HepG2 (cell line): ENCODE measurements at regions not wholly inside any gene's neighbourhood (a gene's known extent, or its start where the extent isn't known, plus 50 kb on each side); places are given as distances from the start of the nearest gene placed in this dataset.

Experiments
- ATAC-seq: fragments of 200-7000 bp; cut with Tn5 transposase; 3 replicates; pipeline ENCODE4 v1.9.1; 2020; ENCODE audit warnings: mild to moderate bottlenecking, moderate library complexity
- BruUV-seq: library from RNA; stranded (reverse); fragments of 400-500 nt; replicated peaks from 2 replicates; lab custom pipeline; 2021; lab: Mats Ljungman, UMichigan
- CTCF ChIA-PET: fragments of 300-600 bp; formaldehyde crosslinking; extraction: SDS; loops from one replicate; lab custom pipeline; 2021; ENCODE audit warnings: low total read pairs, inconsistent platforms, low intra/inter-chr PET ratio; lab: Yijun Ruan, JAX
- POLR2A ChIA-PET: fragments of 350-600 bp; sonication (Branson Sonifier 250); formaldehyde crosslinking; loops from one replicate; lab custom pipeline; 2020; ENCODE audit warnings: antibody characterized with exemption, inconsistent platforms; lab: Yijun Ruan, JAX
- DNase-seq: peaks from one replicate; pipeline ENCODE4 v3.0.0-alpha.2; 2015; ENCODE audit warnings: low spot score
- FAIRE-seq: peaks from 3 replicates; lab custom pipeline; 2011; peaks lifted over from hg19 to GRCh38; lab: Jason Lieb, UNC
- H2AFZ ChIP-seq: one replicate; pipeline ENCODE4 v1.6.1; 2011; ENCODE audit warnings: low read length, inconsistent platforms
- H3K27ac ChIP-seq: fragments of 300-600 bp; 3 replicates; pipeline ENCODE4 v1.8.0; 2011; ENCODE audit warnings: mixed run types, mild to moderate bottlenecking, mixed read lengths, low read length, inconsistent platforms; ENCODE audit not compliant: insufficient read depth; ENCODE audit errors: extremely low read length
- H3K27me3 ChIP-seq, 2 experiments: fragments of 200-600 bp in 1 of 2; 2 replicates in 1 of 2; 3 replicates in 1 of 2; pipeline versions ENCODE4 v1.6.0 to v1.8.0; 2011; ENCODE audit warnings: low read length in 2 of 2, mild to moderate bottlenecking in 2 of 2, moderate library complexity in 2 of 2, inconsistent platforms in 1 of 2; ENCODE audit not compliant: insufficient read depth in 2 of 2, control insufficient read depth in 1 of 2
- H3K36me3 ChIP-seq, 2 experiments: fragments of 200-600 bp in 1 of 2; replicated peaks in 1 of 2; 2 replicates in 1 of 2; 3 replicates in 1 of 2; pipeline versions ENCODE4 v1.5.1 to v1.8.0; 2011; ENCODE audit warnings: low read length in 2 of 2, inconsistent platforms in 1 of 2; ENCODE audit not compliant: insufficient read depth in 2 of 2, control insufficient read depth in 1 of 2
- H3K4me1 ChIP-seq: 2 replicates; pipeline ENCODE4 v1.5.1; 2012; ENCODE audit warnings: low read length, inconsistent platforms; ENCODE audit not compliant: insufficient read depth
- H3K4me2 ChIP-seq: 2 replicates; pipeline ENCODE4 v1.6.0; 2011; ENCODE audit warnings: low read depth, low read length, inconsistent platforms
- H3K4me3 ChIP-seq, 3 experiments: fragments of 200-600 bp in 1 of 3; sonication (generic), shearing (Covaris generic) in 1 of 3; replicated peaks in 1 of 3; 2 replicates each; pipeline ENCODE4 v1.5.1; 2011 to 2016; ENCODE audit warnings: low read length in 3 of 3, inconsistent platforms in 2 of 3, low read depth in 2 of 3, mild to moderate bottlenecking in 2 of 3, control low read depth in 1 of 3, mixed read lengths in 1 of 3; ENCODE audit not compliant: insufficient read depth in 1 of 3
- H3K79me2 ChIP-seq: one replicate; pipeline ENCODE4 v1.6.1; 2011; ENCODE audit warnings: low read length, inconsistent platforms; ENCODE audit not compliant: insufficient read depth
- H3K9ac ChIP-seq: 2 replicates; pipeline ENCODE4 v1.6.0; 2011; ENCODE audit warnings: mild to moderate bottlenecking, low read depth, low read length, inconsistent platforms; ENCODE audit not compliant: insufficient read depth
- H3K9me3 ChIP-seq: 2 replicates; pipeline ENCODE4 v1.5.1; 2012; ENCODE audit warnings: mild to moderate bottlenecking, low read length
- H4K20me1 ChIP-seq: 2 replicates; pipeline ENCODE4 v1.6.0; 2011; ENCODE audit warnings: inconsistent platforms, mild to moderate bottlenecking, low read length, moderate library complexity; ENCODE audit not compliant: insufficient read depth
- CBX5 ChIP-seq: sonication (generic); formaldehyde crosslinking; IDR thresholded peaks from 2 replicates; pipeline ENCODE4 v1.4.0; 2020; ENCODE audit warnings: missing genetic modification reagents, borderline replicate concordance
- FIP1L1 ChIP-seq: fragments of 200-400 bp; formaldehyde crosslinking; IDR thresholded peaks from 2 replicates; pipeline ENCODE4 v1.6.1; 2018; ENCODE audit warnings: low read depth, mild to moderate bottlenecking, low read length, moderate library complexity, borderline replicate concordance; ENCODE audit not compliant: insufficient read depth
- RELA ChIP-seq: sonication (generic); formaldehyde crosslinking; IDR thresholded peaks from 2 replicates; pipeline ENCODE4 v1.4.0; 2020; ENCODE audit warnings: missing genetic modification reagents
- RXRB ChIP-seq: IDR thresholded peaks from 2 replicates; pipeline ENCODE4 v1.6.1; 2016; ENCODE audit warnings: borderline replicate concordance, missing genetic modification reagents, missing compliant biosample characterization
- SRSF1 ChIP-seq: fragments of 200-400 bp; formaldehyde crosslinking; optimal IDR thresholded peaks from 2 replicates; pipeline ENCODE3; 2017; ENCODE audit warnings: mild to moderate bottlenecking, low read depth, low read length, moderate library complexity
- ZNF709 ChIP-seq: sonication (generic); formaldehyde crosslinking; IDR thresholded peaks from 2 replicates; pipeline ENCODE4 v1.5.0; 2020; ENCODE audit warnings: mild to moderate bottlenecking, missing genetic modification reagents
- WGBS: methylation state at CpG from one replicate; pipeline ENCODE4 v1.1.6; 2017; ENCODE audit warnings: low lambda C conversion rate; 5-methylcytosine and 5-hydroxymethylcytosine counted together
- in situ Hi-C: cut with HindIII; loops from 2 replicates; pipeline ENCODE4 v1.10.0; 2017; ENCODE audit warnings: low pct_unique_long_range_greater_than_20kb; ENCODE audit not compliant: extremely low pct_ligation_motif_present
- intact Hi-C: fragments of 100-400 bp; cut with micrococcal nuclease; formaldehyde crosslinking; loops from one replicate; pipeline ENCODE4 v1.10.0; 2022; ENCODE audit not compliant: unreplicated experiment
- TF ChIP-seq, protein P1 (sequence below): sonication (generic); formaldehyde crosslinking; IDR thresholded peaks from 2 replicates; pipeline ENCODE4 v1.8.0; 2022; ENCODE audit warnings: missing genetic modification reagents, low read depth, mild to moderate bottlenecking, borderline replicate concordance
- TF ChIP-seq, protein P2 (sequence below): sonication (generic); formaldehyde crosslinking; IDR thresholded peaks from 2 replicates; pipeline ENCODE4 v1.4.0; 2020; ENCODE audit warnings: missing genetic modification reagents

DNA sequence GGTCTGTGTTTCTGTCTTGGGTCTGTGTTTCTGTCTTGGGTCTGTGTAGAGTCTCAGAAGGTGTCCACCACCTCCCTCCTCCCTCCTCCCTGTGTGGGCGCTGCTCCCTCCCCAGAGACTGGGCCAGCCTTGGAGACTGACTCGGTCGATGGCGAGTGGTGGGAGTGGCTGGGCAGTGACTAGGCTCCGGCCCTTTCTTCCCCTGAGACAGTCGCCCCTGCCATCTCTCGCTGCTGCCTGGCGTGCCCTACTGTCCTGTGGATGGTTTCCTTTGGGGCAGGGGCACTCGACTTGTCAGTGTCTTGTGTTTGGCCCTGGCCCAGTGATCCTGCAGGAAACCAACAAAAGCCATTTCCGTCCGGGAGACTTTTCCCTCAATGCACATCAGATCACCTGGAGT is 215.8 kb downstream of the NDUFA10 start:
- H3K27me3 ChIP-seq, result peaks cover 7 to 70% of the 10 kb centered on the region in 2 experiments; a peak in 4 of 5 replicates
- H3K79me2 ChIP-seq, result no peaks in the 10 kb centered on the region
- TF ChIP-seq, protein P1, sequence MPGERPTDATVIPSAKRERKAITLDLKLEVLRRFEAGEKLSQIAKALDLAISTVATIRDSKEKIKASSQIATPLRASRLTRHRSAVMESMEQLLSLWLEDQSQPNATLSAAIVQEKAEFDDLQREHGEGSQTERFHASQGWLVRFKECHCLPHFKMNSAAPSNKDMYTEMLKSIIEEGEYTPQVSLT (CRISPR knock-in tag), result no peak
- TF ChIP-seq RXRB (no peak), CBX5 (CRISPR knock-in tag) (no peak), ZNF709 (CRISPR knock-in tag) (no peak), FIP1L1 (no peak), RELA (CRISPR knock-in tag) (no peak)
- TF ChIP-seq, protein P2, sequence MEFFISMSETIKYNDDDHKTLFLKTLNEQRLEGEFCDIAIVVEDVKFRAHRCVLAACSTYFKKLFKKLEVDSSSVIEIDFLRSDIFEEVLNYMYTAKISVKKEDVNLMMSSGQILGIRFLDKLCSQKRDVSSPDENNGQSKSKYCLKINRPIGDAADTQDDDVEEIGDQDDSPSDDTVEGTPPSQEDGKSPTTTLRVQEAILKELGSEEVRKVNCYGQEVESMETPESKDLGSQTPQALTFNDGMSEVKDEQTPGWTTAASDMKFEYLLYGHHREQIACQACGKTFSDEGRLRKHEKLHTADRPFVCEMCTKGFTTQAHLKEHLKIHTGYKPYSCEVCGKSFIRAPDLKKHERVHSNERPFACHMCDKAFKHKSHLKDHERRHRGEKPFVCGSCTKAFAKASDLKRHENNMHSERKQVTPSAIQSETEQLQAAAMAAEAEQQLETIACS, result no peak
- no peak overlapping the region for H3K27ac ChIP-seq
- intact Hi-C loops, result no loop called here
- H3K9me3 ChIP-seq, result no peaks in the 10 kb centered on the region
- FAIRE-seq (no peak), ATAC-seq (no peak), DNase-seq (no peak)
- POLR2A ChIA-PET, result no interaction called here
- H3K4me3 ChIP-seq, result no peak overlapping the region
- in situ Hi-C loops, result no loop called here
- BruUV-seq, result no TSS peak
- no peaks in the 10 kb centered on the region for H3K36me3 ChIP-seq
- H4K20me1 ChIP-seq, result no peaks in the 10 kb centered on the region
- H3K4me2 ChIP-seq, result no peak overlapping the region
- no peak overlapping the region for H3K9ac ChIP-seq
- no peaks in the 10 kb centered on the region for H3K4me1 ChIP-seq
- no peak overlapping the region for H2AFZ ChIP-seq
- WGBS, result 8% methylated on average over 11 of the region's 11 CpGs
- CTCF ChIA-PET, result no interaction called here

DNA sequence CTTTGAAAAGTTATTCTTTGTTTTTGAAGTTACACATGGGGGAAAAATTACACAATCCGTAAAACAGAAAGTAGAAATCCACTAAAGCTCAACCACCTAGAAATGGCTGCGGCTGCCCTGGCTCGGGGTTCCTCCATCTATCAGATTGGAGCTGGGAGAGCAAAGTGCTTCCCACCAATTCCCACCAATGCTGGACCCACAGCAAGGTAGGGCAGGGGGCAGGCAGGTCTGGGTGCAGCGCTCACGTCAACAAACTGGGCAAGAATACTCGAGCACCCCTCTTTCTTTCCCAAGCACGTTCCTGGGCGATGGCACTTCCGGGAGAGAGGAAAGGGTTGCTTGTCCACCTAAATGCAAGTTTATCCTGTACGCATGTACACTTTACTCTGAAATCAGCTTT is 217.6 kb downstream of the NDUFA10 start:
- CTCF ChIA-PET, result no interaction called here
- in situ Hi-C loops (no loop called here), intact Hi-C loops (no loop called here)

More for the DNA sequence above, 217.6 kb downstream of the NDUFA10 start:
- BruUV-seq, result no TSS peak
- no peaks in the 10 kb centered on the region for H3K4me1 ChIP-seq
- H3K36me3 ChIP-seq, result no peaks in the 10 kb centered on the region
- H3K4me3 ChIP-seq, result no peak overlapping the region
- H4K20me1 ChIP-seq, result no peaks in the 10 kb centered on the region
- no peak overlapping the region for H3K4me2 ChIP-seq
- ATAC-seq (no peak), FAIRE-seq (no peak), DNase-seq (no peak)
- H3K9me3 ChIP-seq, result no peaks in the 10 kb centered on the region
- no peaks in the 10 kb centered on the region for H3K79me2 ChIP-seq
- H2AFZ ChIP-seq, result no peak overlapping the region
- no peak overlapping the region for H3K27ac ChIP-seq
- WGBS, result 48% methylated on average over 10 of the region's 10 CpGs
- TF ChIP-seq SRSF1, result no peak
- no peak overlapping the region for H3K9ac ChIP-seq
- POLR2A ChIA-PET, result no interaction called here
- H3K27me3 ChIP-seq, result peaks cover 4 to 83% of the 10 kb centered on the region in 2 experiments; a peak in 4 of 5 replicates
